Prostate gland (tissue), 2 donors: ENCODE measurements at regions not wholly inside any gene's neighbourhood (a gene's known extent, or its start where the extent isn't known, plus 50 kb on each side); places are given as distances from the start of the nearest gene placed in this dataset.

Experiments
- POLR2A ChIP-seq: fragments of 450-650 bp; IDR thresholded peaks from one replicate; pipeline ENCODE4 v1.6.1; 2016; ENCODE audit warnings: antibody characterized with exemption, mild to moderate bottlenecking
- POLR2AphosphoS5 ChIP-seq: sonication (generic); formaldehyde crosslinking; IDR thresholded peaks from one replicate; pipeline ENCODE4 v1.6.1; 2017; ENCODE audit warnings: antibody characterized with exemption
- TF ChIP-seq, protein P1 (sequence below), 4 experiments: fragments of 200-600 bp in 2 of 4; fragments of 450-650 bp in 2 of 4; sonication (generic) in 2 of 4; IDR thresholded peaks; 1 replicate in 3 of 4; 2 replicates in 1 of 4; pipeline ENCODE4 v1.5.1; 2016 to 2019; ENCODE audit warnings: antibody characterized with exemption in 4 of 4, mild to moderate bottlenecking in 2 of 4, moderate library complexity in 2 of 4

DNA sequence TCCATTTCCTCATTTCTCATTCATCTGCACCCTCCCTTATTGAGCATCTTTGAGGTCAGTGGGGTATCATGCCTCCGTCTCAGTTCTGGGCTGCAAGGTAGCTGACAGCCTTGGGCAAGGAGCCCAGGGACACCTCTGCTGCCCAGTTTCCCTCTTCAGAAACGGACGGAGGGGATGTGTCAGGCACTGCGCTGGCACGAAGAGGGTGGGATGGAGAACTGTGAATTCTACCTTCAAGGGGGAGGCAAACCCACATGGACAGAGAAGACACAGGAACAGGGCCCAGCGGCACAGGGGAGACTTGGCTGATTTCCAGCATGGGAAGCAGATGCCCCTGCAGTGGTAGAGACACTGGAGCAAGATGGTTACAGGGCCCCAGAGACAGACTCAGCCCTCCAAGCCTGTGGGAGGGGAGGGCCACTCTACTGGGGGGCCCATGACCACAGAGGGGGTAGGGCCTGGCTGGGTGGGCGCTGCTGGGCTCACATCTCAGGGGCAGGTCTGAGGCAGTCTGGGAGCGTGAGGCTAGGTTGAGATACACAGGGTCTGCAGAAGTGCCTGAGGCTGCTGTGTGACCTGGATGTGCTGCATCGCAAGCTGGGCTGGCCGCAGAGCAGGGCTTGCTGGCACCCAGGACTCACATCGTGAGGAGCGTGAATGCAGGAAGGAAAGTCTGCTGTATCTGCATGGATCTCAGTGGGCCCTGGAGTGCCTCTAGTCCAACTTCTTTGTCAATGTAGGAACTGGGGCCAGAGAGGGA is 92.3 kb downstream of the HS1BP3 start:
- TF ChIP-seq, protein P1, sequence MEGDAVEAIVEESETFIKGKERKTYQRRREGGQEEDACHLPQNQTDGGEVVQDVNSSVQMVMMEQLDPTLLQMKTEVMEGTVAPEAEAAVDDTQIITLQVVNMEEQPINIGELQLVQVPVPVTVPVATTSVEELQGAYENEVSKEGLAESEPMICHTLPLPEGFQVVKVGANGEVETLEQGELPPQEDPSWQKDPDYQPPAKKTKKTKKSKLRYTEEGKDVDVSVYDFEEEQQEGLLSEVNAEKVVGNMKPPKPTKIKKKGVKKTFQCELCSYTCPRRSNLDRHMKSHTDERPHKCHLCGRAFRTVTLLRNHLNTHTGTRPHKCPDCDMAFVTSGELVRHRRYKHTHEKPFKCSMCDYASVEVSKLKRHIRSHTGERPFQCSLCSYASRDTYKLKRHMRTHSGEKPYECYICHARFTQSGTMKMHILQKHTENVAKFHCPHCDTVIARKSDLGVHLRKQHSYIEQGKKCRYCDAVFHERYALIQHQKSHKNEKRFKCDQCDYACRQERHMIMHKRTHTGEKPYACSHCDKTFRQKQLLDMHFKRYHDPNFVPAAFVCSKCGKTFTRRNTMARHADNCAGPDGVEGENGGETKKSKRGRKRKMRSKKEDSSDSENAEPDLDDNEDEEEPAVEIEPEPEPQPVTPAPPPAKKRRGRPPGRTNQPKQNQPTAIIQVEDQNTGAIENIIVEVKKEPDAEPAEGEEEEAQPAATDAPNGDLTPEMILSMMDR (IDR thresholded peaks at IDR 0.05): no peak
- TF ChIP-seq POLR2A (no peak), POLR2AphosphoS5 (no peak)
